H9 (cell line): ENCODE measurements at regions not wholly inside any gene's neighbourhood (a gene's known extent, or its start where the extent isn't known, plus 50 kb on each side); places are given as distances from the start of the nearest gene placed in this dataset.

Experiments
- DNase-seq: peaks from one replicate; pipeline ENCODE4 v3.0.0-alpha.2; 2017
- H2AFZ ChIP-seq: one replicate; pipeline ENCODE4 v1.6.1; 2013; ENCODE audit warnings: mild to moderate bottlenecking, low read length, control low read depth, moderate library complexity
- H2AK5ac ChIP-seq: 2 replicates; pipeline ENCODE4 v1.6.1; 2013; ENCODE audit warnings: low read length, control low read depth, mixed read lengths; ENCODE audit not compliant: insufficient read length
- H2BK120ac ChIP-seq: one replicate; pipeline ENCODE4 v1.6.1; 2013; ENCODE audit warnings: low read depth, mild to moderate bottlenecking, low read length, control low read depth, inconsistent platforms; ENCODE audit not compliant: poor library complexity, severe bottlenecking
- H2BK12ac ChIP-seq: 2 replicates; pipeline ENCODE4 v1.6.1; 2013; ENCODE audit warnings: low read length, control low read depth, mixed read lengths, low read depth; ENCODE audit not compliant: insufficient read length
- H2BK15ac ChIP-seq: 2 replicates; pipeline ENCODE4 v1.6.1; 2013; ENCODE audit warnings: low read depth, low read length, control low read depth
- H2BK20ac ChIP-seq: one replicate; pipeline ENCODE4 v1.6.1; 2013; ENCODE audit warnings: low read depth, mild to moderate bottlenecking, low read length, control low read depth, inconsistent platforms; ENCODE audit not compliant: poor library complexity, severe bottlenecking
- H2BK5ac ChIP-seq: 2 replicates; pipeline ENCODE4 v1.6.1; 2013; ENCODE audit warnings: low read length, control low read depth, mixed read lengths; ENCODE audit not compliant: insufficient read length
- H3K14ac ChIP-seq: 2 replicates; pipeline ENCODE4 v1.6.1; 2013; ENCODE audit warnings: low read length, control low read depth; ENCODE audit not compliant: insufficient read depth
- H3K18ac ChIP-seq: 2 replicates; pipeline ENCODE4 v1.6.1; 2013; ENCODE audit warnings: low read depth, mild to moderate bottlenecking, mixed read lengths, low read length, control low read depth; ENCODE audit not compliant: insufficient read length
- H3K23ac ChIP-seq: 2 replicates; pipeline ENCODE4 v1.6.1; 2013; ENCODE audit warnings: low read length, control low read depth, mixed read lengths, low read depth; ENCODE audit not compliant: insufficient read length
- H3K23me2 ChIP-seq: 2 replicates; pipeline ENCODE4 v1.6.1; 2013; ENCODE audit warnings: low read depth, mild to moderate bottlenecking, mixed read lengths, low read length, control low read depth; ENCODE audit not compliant: insufficient read length, poor library complexity, severe bottlenecking
- H3K27ac ChIP-seq: 2 replicates; pipeline ENCODE4 v1.5.1; 2013; ENCODE audit warnings: low read length, control low read depth, mixed read lengths, low read depth; ENCODE audit not compliant: insufficient read length
- H3K27me3 ChIP-seq: 2 replicates; pipeline ENCODE4 v1.6.1; 2013; ENCODE audit warnings: low read length, control low read depth, inconsistent platforms; ENCODE audit not compliant: insufficient read depth
- H3K4ac ChIP-seq: 2 replicates; pipeline ENCODE4 v1.6.1; 2013; ENCODE audit warnings: low read depth, mild to moderate bottlenecking, control low read depth, inconsistent platforms, low read length, moderate library complexity
- H3K4me1 ChIP-seq: 2 replicates; pipeline ENCODE4 v1.6.1; 2013; ENCODE audit warnings: low read length, control low read depth, inconsistent platforms; ENCODE audit not compliant: insufficient read depth
- H3K4me2 ChIP-seq: 2 replicates; pipeline ENCODE4 v1.6.1; 2013; ENCODE audit warnings: low read length, control low read depth, mixed read lengths; ENCODE audit not compliant: insufficient read length, insufficient read depth
- H3K56ac ChIP-seq: 2 replicates; pipeline ENCODE4 v1.6.1; 2013; ENCODE audit warnings: low read depth, mild to moderate bottlenecking, mixed read lengths, low read length, control low read depth; ENCODE audit not compliant: insufficient read length
- H3K79me1 ChIP-seq: 2 replicates; pipeline ENCODE4 v1.6.1; 2013; ENCODE audit warnings: low read depth, mild to moderate bottlenecking, moderate library complexity, low read length, control low read depth, inconsistent platforms; ENCODE audit not compliant: insufficient read depth, poor library complexity, severe bottlenecking
- H3K79me2 ChIP-seq: 2 replicates; pipeline ENCODE4 v1.6.1; 2013; ENCODE audit warnings: low read length, control low read depth, inconsistent platforms; ENCODE audit not compliant: insufficient read depth
- H3K9ac ChIP-seq: 2 replicates; pipeline ENCODE4 v1.6.1; 2013; ENCODE audit warnings: low read length, control low read depth, mixed read lengths; ENCODE audit not compliant: insufficient read length; ENCODE audit errors: extremely low read depth
- H3K9me3 ChIP-seq: one replicate; pipeline ENCODE4 v1.6.1; 2013; ENCODE audit warnings: low read depth, low read length, inconsistent platforms; ENCODE audit not compliant: control insufficient read depth
- H3T11ph ChIP-seq: one replicate; pipeline ENCODE4 v1.6.1; 2013; ENCODE audit warnings: mild to moderate bottlenecking, low read length, control low read depth, inconsistent platforms
- H4K20me1 ChIP-seq: one replicate; pipeline ENCODE4 v1.6.1; 2013; ENCODE audit not compliant: control insufficient read depth, insufficient read length, insufficient read depth
- H4K5ac ChIP-seq: 2 replicates; pipeline ENCODE4 v1.6.1; 2013; ENCODE audit warnings: low read depth, mild to moderate bottlenecking, mixed read lengths, low read length, control low read depth; ENCODE audit not compliant: insufficient read length
- H4K8ac ChIP-seq: replicated peaks from 2 replicates; pipeline ENCODE4 v1.6.1; 2013; ENCODE audit warnings: low read length, control low read depth, mixed read lengths, low read depth; ENCODE audit not compliant: insufficient read length
- H4K91ac ChIP-seq: 2 replicates; pipeline ENCODE4 v1.6.1; 2013; ENCODE audit warnings: low read depth, mild to moderate bottlenecking, moderate library complexity, mixed read lengths, low read length, control low read depth; ENCODE audit not compliant: insufficient read length
- H3K27ac Mint-ChIP-seq, 3 experiments: 2 replicates in 2 of 3; 3 replicates in 1 of 3; pipeline ENCODE4 v1.8.0; 2020 to 2021; ENCODE audit warnings: mixed read lengths in 3 of 3, mild to moderate bottlenecking in 1 of 3, moderate library complexity in 1 of 3
- H3K27me3 Mint-ChIP-seq: 2 replicates; pipeline ENCODE4 v1.8.0; 2021; ENCODE audit warnings: low read depth, mild to moderate bottlenecking, moderate library complexity, mixed read lengths
- H3K36me3 Mint-ChIP-seq, 3 experiments: 2 replicates in 2 of 3; 3 replicates in 1 of 3; pipeline ENCODE4 v1.8.0; 2020 to 2021; ENCODE audit warnings: low read depth in 3 of 3, mixed read lengths in 3 of 3; ENCODE audit not compliant: insufficient read depth in 1 of 3
- H3K4me1 Mint-ChIP-seq, 2 experiments: 2 replicates each; pipeline ENCODE4 v1.8.0; 2020; ENCODE audit warnings: mixed read lengths in 2 of 2
- H3K4me3 Mint-ChIP-seq, 2 experiments: 2 replicates in 1 of 2; 3 replicates in 1 of 2; pipeline ENCODE4 v1.8.0; 2020 to 2021; ENCODE audit warnings: mild to moderate bottlenecking in 2 of 2, mixed read lengths in 2 of 2, moderate library complexity in 1 of 2
- H3K9me3 Mint-ChIP-seq, 2 experiments: 2 replicates in 1 of 2; 3 replicates in 1 of 2; pipeline ENCODE4 v1.8.0; 2020; ENCODE audit warnings: mild to moderate bottlenecking in 2 of 2, mixed read lengths in 2 of 2, moderate library complexity in 1 of 2
- WGBS: extraction: QIAGEN DNeasy Blood & Tissue Kit; methylation state at CpG from one replicate; pipeline ENCODE4 v1.1.7; 2013; ENCODE audit warnings: missing lambda C conversion rate, low lambda C conversion rate, mixed read lengths; ENCODE audit not compliant: insufficient read length; ENCODE audit errors: extremely low coverage; 5-methylcytosine and 5-hydroxymethylcytosine counted together
- TF ChIP-seq, protein P1 (sequence below): fragments of 200-600 bp; sonication (generic); conservative IDR thresholded peaks from 3 replicates; pipeline ENCODE4 v1.8.0; 2021; ENCODE audit warnings: antibody characterized with exemption, mild to moderate bottlenecking

DNA sequence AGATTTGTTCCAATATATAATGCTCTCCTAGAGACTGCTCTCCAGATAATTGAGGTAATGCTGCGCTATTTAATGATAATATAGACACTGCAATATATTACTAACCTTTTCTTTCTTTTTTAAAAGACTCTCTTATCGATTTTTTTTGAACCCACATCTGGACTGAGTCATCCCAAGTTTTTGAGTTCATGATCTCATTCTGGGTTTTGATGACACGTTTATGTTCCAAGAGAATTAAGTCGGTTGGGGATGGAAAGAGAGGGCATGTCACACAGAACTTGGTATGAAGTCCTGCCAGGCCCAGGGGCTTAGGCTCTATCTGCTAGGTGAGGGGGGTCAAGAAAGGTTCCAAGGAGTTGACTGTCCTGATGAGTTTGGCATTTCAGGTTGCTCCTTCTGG lies 431.1 kb downstream of the MFSD1 start:
- Histone ChIP-seq H3K23me2 (no peaks in the 10 kb centered on the region), H4K20me1 (no peaks in the 10 kb centered on the region), H2AFZ (no peak overlapping the region), H3K79me2 (no peaks in the 10 kb centered on the region), H3K4ac (no peak overlapping the region), H2BK5ac (no peak overlapping the region), H3K14ac (no peak overlapping the region), H4K5ac (no peak overlapping the region), H2BK120ac (no peak overlapping the region), H2BK20ac (no peak overlapping the region), H4K91ac (no peak overlapping the region), H3K27me3 (no peaks in the 10 kb centered on the region), H3K18ac (no peak overlapping the region), H3T11ph (no peak overlapping the region), H3K23ac (no peak overlapping the region), H3K4me2 (no peak overlapping the region), H3K56ac (no peak overlapping the region), H3K79me1 (no peaks in the 10 kb centered on the region), H3K9me3 (no peaks in the 10 kb centered on the region), H3K4me1 (peaks cover 3% of the 10 kb centered on the region; the same call in 1 of the 2 replicates), H2AK5ac (no peak overlapping the region), H2BK12ac (no peak overlapping the region), H2BK15ac (no peak overlapping the region), H4K8ac (no peak overlapping the region), H3K9ac (no peak overlapping the region), H3K27ac (no peak overlapping the region)
- peaks cover 12 to 14% of the 10 kb centered on the region in 2 experiments for H3K4me1 Mint-ChIP-seq
- H3K4me3 Mint-ChIP-seq, result no peak overlapping the region
- H3K27me3 Mint-ChIP-seq, result no peaks in the 10 kb centered on the region
- WGBS, result no CpG with 5 or more reads among the region's 4 CpGs
- H3K9me3 Mint-ChIP-seq, result peaks cover 7 to 11% of the 10 kb centered on the region in 2 experiments
- TF ChIP-seq, protein P1, sequence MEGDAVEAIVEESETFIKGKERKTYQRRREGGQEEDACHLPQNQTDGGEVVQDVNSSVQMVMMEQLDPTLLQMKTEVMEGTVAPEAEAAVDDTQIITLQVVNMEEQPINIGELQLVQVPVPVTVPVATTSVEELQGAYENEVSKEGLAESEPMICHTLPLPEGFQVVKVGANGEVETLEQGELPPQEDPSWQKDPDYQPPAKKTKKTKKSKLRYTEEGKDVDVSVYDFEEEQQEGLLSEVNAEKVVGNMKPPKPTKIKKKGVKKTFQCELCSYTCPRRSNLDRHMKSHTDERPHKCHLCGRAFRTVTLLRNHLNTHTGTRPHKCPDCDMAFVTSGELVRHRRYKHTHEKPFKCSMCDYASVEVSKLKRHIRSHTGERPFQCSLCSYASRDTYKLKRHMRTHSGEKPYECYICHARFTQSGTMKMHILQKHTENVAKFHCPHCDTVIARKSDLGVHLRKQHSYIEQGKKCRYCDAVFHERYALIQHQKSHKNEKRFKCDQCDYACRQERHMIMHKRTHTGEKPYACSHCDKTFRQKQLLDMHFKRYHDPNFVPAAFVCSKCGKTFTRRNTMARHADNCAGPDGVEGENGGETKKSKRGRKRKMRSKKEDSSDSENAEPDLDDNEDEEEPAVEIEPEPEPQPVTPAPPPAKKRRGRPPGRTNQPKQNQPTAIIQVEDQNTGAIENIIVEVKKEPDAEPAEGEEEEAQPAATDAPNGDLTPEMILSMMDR, result no peak
- no peak for DNase-seq
- H3K36me3 Mint-ChIP-seq, result peaks cover 3 to 8% (median 6%) of the 10 kb centered on the region in 3 experiments; a peak in 5 of 7 replicates
- H3K27ac Mint-ChIP-seq, result no peak overlapping the region
